ENCODE measurements at regions not wholly inside any gene's neighbourhood (a gene's known extent, or its start where the extent isn't known, plus 50 kb on each side); places are given as distances from the start of the nearest gene placed in this dataset.

- Histone ChIP-seq H3K27me3 (no peaks in the 10 kb centered on the region), H3K9me2 (replicated peaks; ENCODE audit: insufficient read depth) (no peaks in the 10 kb centered on the region), H4K20me1 (ENCODE audit: insufficient read depth, poor library complexity, severe bottlenecking) (no peaks in the 10 kb centered on the region), H3K4me1 (ENCODE audit: insufficient read depth) (no peaks in the 10 kb centered on the region), H3K36me3 (replicated peaks; ENCODE audit: insufficient read depth, low read depth) (no peaks in the 10 kb centered on the region), H2AFZ (no peak overlapping the region), H3K4me2 (no peak overlapping the region), H3K79me2 (no peaks in the 10 kb centered on the region), H3K27ac (no peak overlapping the region), H3K9me3 (ENCODE audit: low read depth) (no peaks in the 10 kb centered on the region), H3K4me3 (no peak overlapping the region)
- DNase-seq (ENCODE audit: low spot score), result no peak
- TF ChIP-seq CTCF (IDR thresholded peaks at IDR 0.05; ENCODE audit: poor library complexity) (no peak), EZH2 (IDR thresholded peaks at IDR 0.05; ENCODE audit: borderline replicate concordance) (no peak), EZH2phosphoT487 (IDR thresholded peaks at IDR 0.05; ENCODE audit: low read depth, severe bottlenecking, unreplicated experiment) (no peak)
- WGBS (ENCODE audit: low lambda C conversion rate, missing lambda C conversion rate), result 79% methylated on average over 3 of the region's 3 CpGs
Observed at GRCh38 chrX:44470816-44471215, 71.8 kb downstream of the FUNDC1 start.

DNA sequence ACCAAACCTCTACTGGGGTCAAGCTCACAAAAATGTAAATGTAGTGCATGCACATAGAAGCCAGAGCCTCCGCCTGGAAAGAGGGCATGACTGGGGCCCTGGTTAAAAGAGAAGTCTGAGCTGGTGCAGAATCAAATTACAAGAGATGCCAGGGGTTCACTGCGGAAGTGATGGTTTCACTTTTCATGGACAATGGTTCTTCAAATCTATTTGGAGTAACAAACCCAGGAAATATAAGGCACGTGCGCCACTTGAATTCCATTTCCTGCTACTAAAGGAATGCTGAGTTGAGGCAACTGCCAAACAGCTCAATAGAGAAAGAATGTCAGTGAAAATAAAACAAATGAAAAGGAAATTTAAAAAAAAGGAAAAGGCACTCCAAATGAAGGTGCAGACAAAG is 79.8 kb downstream of the FUNDC1 start:
- no peaks in the 10 kb centered on the region for H3K36me3 ChIP-seq (replicated peaks; ENCODE audit: insufficient read depth, low read depth)
- DNase-seq (ENCODE audit: low spot score), result no peak
- H4K20me1 ChIP-seq (ENCODE audit: insufficient read depth, poor library complexity, severe bottlenecking), result no peaks in the 10 kb centered on the region
- H3K9me3 ChIP-seq (ENCODE audit: low read depth), result no peaks in the 10 kb centered on the region
- 57% methylated on average over 4 of the region's 4 CpGs for WGBS (ENCODE audit: low lambda C conversion rate, missing lambda C conversion rate)
- no peak overlapping the region for H2AFZ ChIP-seq
- no peaks in the 10 kb centered on the region for H3K27me3 ChIP-seq
- no peaks in the 10 kb centered on the region for H3K79me2 ChIP-seq
- H3K4me1 ChIP-seq (ENCODE audit: insufficient read depth), result no peaks in the 10 kb centered on the region
- no peak overlapping the region for H3K4me3 ChIP-seq
- TF ChIP-seq EZH2 (IDR thresholded peaks at IDR 0.05; ENCODE audit: borderline replicate concordance), result no peak
- TF ChIP-seq EZH2phosphoT487 (IDR thresholded peaks at IDR 0.05; ENCODE audit: low read depth, severe bottlenecking, unreplicated experiment), result no peak
- TF ChIP-seq CTCF (IDR thresholded peaks at IDR 0.05; ENCODE audit: poor library complexity), result no peak
- no peak overlapping the region for H3K4me2 ChIP-seq
- no peak overlapping the region for H3K27ac ChIP-seq
- H3K9me2 ChIP-seq (replicated peaks; ENCODE audit: insufficient read depth), result no peaks in the 10 kb centered on the region

GRCh38 chrX:44459501-44459900 is 83.2 kb downstream of the FUNDC1 start:
- DNase-seq (ENCODE audit: low spot score), result no peak
- H4K20me1 ChIP-seq (ENCODE audit: insufficient read depth, poor library complexity, severe bottlenecking), result no peaks in the 10 kb centered on the region
- no peak for TF ChIP-seq CTCF (IDR thresholded peaks at IDR 0.05; ENCODE audit: poor library complexity)
- no peak for TF ChIP-seq EZH2phosphoT487 (IDR thresholded peaks at IDR 0.05; ENCODE audit: low read depth, severe bottlenecking, unreplicated experiment)
- no peak for TF ChIP-seq EZH2 (IDR thresholded peaks at IDR 0.05; ENCODE audit: borderline replicate concordance)
- 86% methylated on average over 5 of the region's 5 CpGs for WGBS (ENCODE audit: low lambda C conversion rate, missing lambda C conversion rate)
- H3K4me2 ChIP-seq, result no peak overlapping the region
- no peaks in the 10 kb centered on the region for H3K27me3 ChIP-seq
- H3K27ac ChIP-seq, result no peak overlapping the region
- no peaks in the 10 kb centered on the region for H3K9me3 ChIP-seq (ENCODE audit: low read depth)
- no peak overlapping the region for H2AFZ ChIP-seq
- H3K79me2 ChIP-seq, result no peaks in the 10 kb centered on the region
- no peak overlapping the region for H3K4me3 ChIP-seq
- no peaks in the 10 kb centered on the region for H3K36me3 ChIP-seq (replicated peaks; ENCODE audit: insufficient read depth, low read depth)
- H3K4me1 ChIP-seq (ENCODE audit: insufficient read depth), result no peaks in the 10 kb centered on the region
- H3K9me2 ChIP-seq (replicated peaks; ENCODE audit: insufficient read depth), result no peaks in the 10 kb centered on the region

DNA sequence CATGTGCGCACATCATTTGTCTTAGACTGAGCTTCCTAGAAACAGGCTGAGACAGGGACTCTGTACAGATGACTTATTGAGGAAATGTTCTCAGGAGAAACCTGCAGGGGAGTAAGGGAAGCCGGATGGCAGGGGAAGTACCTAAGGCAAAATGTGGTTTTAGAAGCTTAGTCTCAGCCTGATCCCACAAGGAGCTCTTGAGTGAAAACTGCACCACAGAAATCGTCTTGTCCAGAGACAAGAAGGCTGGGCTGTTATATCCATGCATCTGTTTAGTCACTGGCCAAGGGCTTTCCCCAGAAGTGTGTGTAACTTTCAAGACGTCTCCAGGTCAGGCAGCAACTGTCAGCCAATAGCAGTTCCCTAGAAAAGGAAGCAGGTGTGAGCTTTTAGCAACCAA is 86.0 kb downstream of the FUNDC1 start:
- Histone ChIP-seq H3K36me3 (replicated peaks; ENCODE audit: insufficient read depth, low read depth) (no peaks in the 10 kb centered on the region), H2AFZ (no peak overlapping the region), H3K4me2 (no peak overlapping the region), H3K4me3 (no peak overlapping the region), H3K4me1 (ENCODE audit: insufficient read depth) (no peaks in the 10 kb centered on the region), H3K79me2 (no peaks in the 10 kb centered on the region), H3K9me3 (ENCODE audit: low read depth) (no peaks in the 10 kb centered on the region), H3K27ac (no peak overlapping the region), H3K27me3 (no peaks in the 10 kb centered on the region), H3K9me2 (replicated peaks; ENCODE audit: insufficient read depth) (no peaks in the 10 kb centered on the region), H4K20me1 (ENCODE audit: insufficient read depth, poor library complexity, severe bottlenecking) (no peaks in the 10 kb centered on the region)
- no peak for DNase-seq (ENCODE audit: low spot score)
- WGBS (ENCODE audit: low lambda C conversion rate, missing lambda C conversion rate), result 79% methylated on average over 4 of the region's 4 CpGs
- TF ChIP-seq EZH2phosphoT487 (IDR thresholded peaks at IDR 0.05; ENCODE audit: low read depth, severe bottlenecking, unreplicated experiment), result no peak
- TF ChIP-seq EZH2 (IDR thresholded peaks at IDR 0.05; ENCODE audit: borderline replicate concordance), result no peak
- no peak for TF ChIP-seq CTCF (IDR thresholded peaks at IDR 0.05; ENCODE audit: poor library complexity)
